ENCODE measurements at regions not wholly inside any gene's neighbourhood (a gene's known extent, or its start where the extent isn't known, plus 50 kb on each side); places are given as distances from the start of the nearest gene placed in this dataset.

GRCh38 chr6:9520417-9521151, 894.3 kb downstream of the TFAP2A start:
- DNase-seq (ENCODE audit: low read depth), result peak; percentile 79
- H3K4me3 ChIP-seq (ENCODE audit: control insufficient read depth, low read depth, low read length), result no peak overlapping the region
- TF ChIP-seq CTCF (conservative IDR thresholded peaks at IDR 0.05; ENCODE audit: control insufficient read depth, insufficient read depth, low read depth, low read length), result no peak

GRCh38 chr6:9518431-9518830, 896.4 kb downstream of the TFAP2A start:
- TF ChIP-seq CTCF (conservative IDR thresholded peaks at IDR 0.05; ENCODE audit: control insufficient read depth, insufficient read depth, low read depth, low read length), result no peak
- no peak for DNase-seq (ENCODE audit: low read depth)
- no peak overlapping the region for H3K4me3 ChIP-seq (ENCODE audit: control insufficient read depth, low read depth, low read length)

DNA sequence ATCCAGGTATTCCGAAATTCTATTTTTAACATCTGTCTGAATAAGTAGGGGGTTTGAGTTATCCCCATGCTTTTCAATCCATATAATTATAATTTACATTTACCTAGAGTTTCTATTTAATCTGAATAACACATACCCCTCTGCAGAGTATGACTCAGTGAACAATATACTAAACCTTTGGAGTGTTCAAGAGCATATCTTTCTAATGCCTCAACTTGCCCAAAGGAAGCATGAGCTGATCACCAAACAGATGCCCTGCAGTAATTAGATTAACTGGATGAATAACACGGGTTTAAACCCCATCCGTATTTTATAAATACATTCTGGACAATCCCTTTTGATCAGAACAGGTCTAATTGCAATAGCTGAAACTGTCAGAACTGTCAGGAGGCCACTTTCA, 897.1 kb downstream of the TFAP2A start:
- DNase-seq (ENCODE audit: low read depth), result no peak
- H3K4me3 ChIP-seq (ENCODE audit: control insufficient read depth, low read depth, low read length), result no peak overlapping the region
- no peak for TF ChIP-seq CTCF (conservative IDR thresholded peaks at IDR 0.05; ENCODE audit: control insufficient read depth, insufficient read depth, low read depth, low read length)

- peak; percentile 46 for DNase-seq (ENCODE audit: low read depth)
- H3K4me3 ChIP-seq (ENCODE audit: control insufficient read depth, low read depth, low read length), result no peak overlapping the region
- TF ChIP-seq CTCF (conservative IDR thresholded peaks at IDR 0.05; ENCODE audit: control insufficient read depth, insufficient read depth, low read depth, low read length), result no peak
Observed at GRCh38 chr6:9515633-9516606, 899.0 kb downstream of the TFAP2A start.

DNA sequence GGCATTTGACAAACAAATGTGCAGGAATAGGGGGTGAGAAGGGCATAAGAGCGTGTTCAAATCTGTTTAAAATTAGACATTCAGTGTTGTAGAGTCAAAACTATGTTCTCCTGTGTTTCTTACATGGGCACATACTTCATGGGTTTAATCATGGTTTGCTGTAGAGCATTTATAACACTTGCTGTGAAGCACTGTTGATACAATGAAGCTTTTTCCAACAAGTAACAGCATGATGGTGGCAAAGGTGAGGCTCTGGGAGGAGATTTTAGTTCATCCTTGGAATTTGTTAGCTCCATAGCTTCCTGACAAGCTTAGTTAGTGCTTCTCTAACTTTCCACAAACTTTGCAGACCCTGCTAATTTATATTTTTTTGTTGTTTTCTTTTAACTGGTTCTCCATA, 900.7 kb downstream of the TFAP2A start:
- DNase-seq (ENCODE audit: low read depth), result no peak
- no peak overlapping the region for H3K4me3 ChIP-seq (ENCODE audit: control insufficient read depth, low read depth, low read length)
- no peak for TF ChIP-seq CTCF (conservative IDR thresholded peaks at IDR 0.05; ENCODE audit: control insufficient read depth, insufficient read depth, low read depth, low read length)

DNA sequence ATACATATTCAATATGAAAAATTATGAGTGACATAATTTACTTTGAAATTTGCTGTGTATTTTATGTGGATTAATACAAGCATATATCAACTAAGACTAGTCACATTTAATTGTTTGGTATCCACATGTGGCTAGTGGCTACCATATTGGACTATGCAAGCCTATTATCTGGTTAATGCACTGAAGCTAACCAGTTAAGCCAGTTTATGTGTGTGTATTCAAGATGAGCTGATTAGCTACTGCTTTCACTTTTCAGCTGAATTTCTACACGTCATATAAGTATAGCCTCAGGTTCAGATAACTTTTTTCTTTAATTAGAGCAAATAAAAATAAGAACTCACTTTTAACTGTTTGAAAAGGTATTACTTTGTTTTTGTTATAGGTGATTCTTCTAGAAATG, 903.7 kb downstream of the TFAP2A start:
- no peak overlapping the region for H3K4me3 ChIP-seq (ENCODE audit: control insufficient read depth, low read depth, low read length)
- TF ChIP-seq CTCF (conservative IDR thresholded peaks at IDR 0.05; ENCODE audit: control insufficient read depth, insufficient read depth, low read depth, low read length), result no peak
- DNase-seq (ENCODE audit: low read depth), result no peak
